ENCODE measurements at regions not wholly inside any gene's neighbourhood (a gene's known extent, or its start where the extent isn't known, plus 50 kb on each side); places are given as distances from the start of the nearest gene placed in this dataset.

DNA sequence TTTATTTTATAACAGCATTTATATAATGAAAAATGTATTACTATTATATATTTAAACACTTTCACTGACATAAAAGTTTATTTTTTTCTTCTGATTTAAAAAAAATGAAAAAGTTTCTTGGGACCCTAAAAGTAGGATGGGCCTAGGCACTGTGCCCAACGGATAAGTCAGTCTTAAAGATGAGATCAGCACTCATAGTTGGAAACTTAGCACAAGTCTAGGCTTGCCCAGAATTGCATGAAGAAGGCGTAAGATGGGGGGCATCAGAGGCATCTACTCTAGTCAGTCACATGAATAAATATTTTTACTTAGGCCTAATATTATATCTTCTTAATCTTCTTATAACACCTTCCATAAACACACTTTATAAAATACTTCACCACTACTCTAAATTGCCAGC, 306.7 kb upstream of the GRID2 start:
- no peaks in the 10 kb centered on the region for H4K20me1 ChIP-seq (ENCODE audit: insufficient read depth, low read length)
- TF ChIP-seq, protein P1, sequence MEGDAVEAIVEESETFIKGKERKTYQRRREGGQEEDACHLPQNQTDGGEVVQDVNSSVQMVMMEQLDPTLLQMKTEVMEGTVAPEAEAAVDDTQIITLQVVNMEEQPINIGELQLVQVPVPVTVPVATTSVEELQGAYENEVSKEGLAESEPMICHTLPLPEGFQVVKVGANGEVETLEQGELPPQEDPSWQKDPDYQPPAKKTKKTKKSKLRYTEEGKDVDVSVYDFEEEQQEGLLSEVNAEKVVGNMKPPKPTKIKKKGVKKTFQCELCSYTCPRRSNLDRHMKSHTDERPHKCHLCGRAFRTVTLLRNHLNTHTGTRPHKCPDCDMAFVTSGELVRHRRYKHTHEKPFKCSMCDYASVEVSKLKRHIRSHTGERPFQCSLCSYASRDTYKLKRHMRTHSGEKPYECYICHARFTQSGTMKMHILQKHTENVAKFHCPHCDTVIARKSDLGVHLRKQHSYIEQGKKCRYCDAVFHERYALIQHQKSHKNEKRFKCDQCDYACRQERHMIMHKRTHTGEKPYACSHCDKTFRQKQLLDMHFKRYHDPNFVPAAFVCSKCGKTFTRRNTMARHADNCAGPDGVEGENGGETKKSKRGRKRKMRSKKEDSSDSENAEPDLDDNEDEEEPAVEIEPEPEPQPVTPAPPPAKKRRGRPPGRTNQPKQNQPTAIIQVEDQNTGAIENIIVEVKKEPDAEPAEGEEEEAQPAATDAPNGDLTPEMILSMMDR (IDR thresholded peaks at IDR 0.05; ENCODE audit: extremely low read depth, low read depth, low read length): no peak
- H3K4me2 ChIP-seq (ENCODE audit: insufficient read depth, low read length): no peak overlapping the region
- no peak for DNase-seq (ENCODE audit: insufficient read length, low spot score, missing footprints)
- no peak overlapping the region for H3K27ac ChIP-seq (ENCODE audit: low read depth, low read length)
- no peaks in the 10 kb centered on the region for H3K36me3 ChIP-seq (ENCODE audit: insufficient read depth, low read length)
- no peak overlapping the region for H2AFZ ChIP-seq (ENCODE audit: low read length)
- H3K4me3 ChIP-seq (ENCODE audit: insufficient read depth, low read length): no peak overlapping the region
- no peaks in the 10 kb centered on the region for H3K27me3 ChIP-seq (ENCODE audit: insufficient read depth, low read length)
- no peaks in the 10 kb centered on the region for H3K4me1 ChIP-seq (ENCODE audit: insufficient read depth, low read length)
- H3K9me3 ChIP-seq (ENCODE audit: low read depth, low read length): no peaks in the 10 kb centered on the region
- no peaks in the 10 kb centered on the region for H3K79me2 ChIP-seq (ENCODE audit: insufficient read depth, low read length)

DNA sequence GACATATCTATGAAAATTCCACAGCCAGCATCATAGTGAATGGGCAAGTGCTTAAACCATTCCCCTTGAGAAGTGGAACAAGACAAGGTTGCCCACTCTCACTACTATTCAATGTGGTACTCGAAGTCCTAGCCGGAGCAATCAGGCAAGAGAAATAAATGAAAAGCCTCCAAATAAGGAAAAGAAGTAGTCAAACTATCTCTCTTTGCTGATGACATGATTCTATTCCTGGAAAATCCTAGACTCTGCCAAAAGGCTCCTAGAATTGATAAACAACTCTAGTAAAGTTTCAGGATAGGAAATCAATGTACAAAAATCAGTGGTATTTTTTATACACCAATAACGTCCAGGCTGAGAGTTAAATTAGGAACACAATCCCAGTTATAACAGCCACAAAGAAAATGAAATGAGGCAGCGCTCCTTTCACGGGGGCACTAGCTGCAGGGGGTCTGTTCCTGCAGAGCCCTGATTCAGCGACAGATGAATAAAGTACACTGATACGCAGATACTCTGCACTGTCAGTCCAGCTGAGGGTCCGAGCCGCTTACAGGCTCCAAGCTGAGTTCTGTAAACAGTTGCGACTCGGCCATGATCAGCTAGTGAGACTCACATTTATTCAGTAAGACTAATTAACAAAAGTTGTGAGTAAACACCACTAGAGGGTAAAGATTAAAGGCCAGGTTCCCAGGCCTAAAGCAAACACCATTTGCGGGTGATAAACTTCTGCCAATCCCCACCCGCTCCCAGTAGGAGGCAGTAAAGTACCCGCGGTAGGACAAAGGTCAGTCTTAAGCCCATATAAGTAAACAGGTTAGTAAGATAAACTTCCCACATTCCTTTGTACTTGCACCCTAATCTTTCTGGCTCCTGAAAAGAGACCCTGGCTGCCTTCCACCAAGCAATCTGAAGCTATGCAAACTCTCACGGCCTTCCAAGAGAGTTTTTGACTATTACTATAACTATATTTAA, 290.6 kb upstream of the GRID2 start:
- no peak for DNase-seq (ENCODE audit: insufficient read length, low spot score, missing footprints)
- Histone ChIP-seq H3K36me3 (ENCODE audit: insufficient read depth, low read length) (no peaks in the 10 kb centered on the region), H3K4me3 (ENCODE audit: insufficient read depth, low read length) (no peak overlapping the region), H3K9me3 (ENCODE audit: low read depth, low read length) (no peaks in the 10 kb centered on the region), H4K20me1 (ENCODE audit: insufficient read depth, low read length) (no peaks in the 10 kb centered on the region), H2AFZ (ENCODE audit: low read length) (no peak overlapping the region), H3K27ac (ENCODE audit: low read depth, low read length) (no peak overlapping the region), H3K27me3 (ENCODE audit: insufficient read depth, low read length) (no peaks in the 10 kb centered on the region), H3K4me1 (ENCODE audit: insufficient read depth, low read length) (no peaks in the 10 kb centered on the region), H3K4me2 (ENCODE audit: insufficient read depth, low read length) (no peak overlapping the region), H3K79me2 (ENCODE audit: insufficient read depth, low read length) (no peaks in the 10 kb centered on the region)
- TF ChIP-seq, protein P1 (IDR thresholded peaks at IDR 0.05; ENCODE audit: extremely low read depth, low read depth, low read length): no peak

- DNase-seq (ENCODE audit: insufficient read length, low spot score, missing footprints): no peak
- H3K79me2 ChIP-seq (ENCODE audit: insufficient read depth, low read length): no peaks in the 10 kb centered on the region
- no peak overlapping the region for H3K27ac ChIP-seq (ENCODE audit: low read depth, low read length)
- H3K4me1 ChIP-seq (ENCODE audit: insufficient read depth, low read length): no peaks in the 10 kb centered on the region
- TF ChIP-seq, protein P1 (IDR thresholded peaks at IDR 0.05; ENCODE audit: extremely low read depth, low read depth, low read length): no peak
- H3K27me3 ChIP-seq (ENCODE audit: insufficient read depth, low read length): no peaks in the 10 kb centered on the region
- H3K4me2 ChIP-seq (ENCODE audit: insufficient read depth, low read length): no peak overlapping the region
- no peaks in the 10 kb centered on the region for H4K20me1 ChIP-seq (ENCODE audit: insufficient read depth, low read length)
- H2AFZ ChIP-seq (ENCODE audit: low read length): no peak overlapping the region
- H3K36me3 ChIP-seq (ENCODE audit: insufficient read depth, low read length): no peaks in the 10 kb centered on the region
- no peaks in the 10 kb centered on the region for H3K9me3 ChIP-seq (ENCODE audit: low read depth, low read length)
- H3K4me3 ChIP-seq (ENCODE audit: insufficient read depth, low read length): no peak overlapping the region
Observed at GRCh38 chr4:92014067-92014466, 289.7 kb upstream of the GRID2 start.

DNA sequence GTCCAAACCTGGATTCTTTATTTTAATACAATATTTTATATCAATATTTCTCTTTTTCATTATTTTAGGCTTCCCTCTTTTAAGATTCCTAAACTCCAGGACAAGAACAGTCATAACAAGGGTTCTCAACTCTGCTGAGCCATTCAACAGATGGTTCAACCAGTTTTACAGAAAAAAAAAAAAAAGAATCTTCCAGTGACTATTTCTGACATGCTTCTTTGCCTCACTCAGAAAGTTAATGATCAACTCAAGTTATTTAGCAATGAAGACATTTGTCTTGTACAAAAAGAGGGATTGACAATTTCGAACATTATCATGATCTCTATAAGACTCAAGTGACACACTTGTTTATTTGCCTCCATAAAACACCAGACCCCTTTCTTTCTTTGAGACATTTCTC, 282.6 kb upstream of the GRID2 start:
- H3K27ac ChIP-seq (ENCODE audit: low read depth, low read length): no peak overlapping the region
- no peaks in the 10 kb centered on the region for H3K36me3 ChIP-seq (ENCODE audit: insufficient read depth, low read length)
- TF ChIP-seq, protein P1 (IDR thresholded peaks at IDR 0.05; ENCODE audit: extremely low read depth, low read depth, low read length): no peak
- no peaks in the 10 kb centered on the region for H3K27me3 ChIP-seq (ENCODE audit: insufficient read depth, low read length)
- no peak overlapping the region for H3K4me3 ChIP-seq (ENCODE audit: insufficient read depth, low read length)
- H3K79me2 ChIP-seq (ENCODE audit: insufficient read depth, low read length): no peaks in the 10 kb centered on the region
- no peak overlapping the region for H3K4me2 ChIP-seq (ENCODE audit: insufficient read depth, low read length)
- no peaks in the 10 kb centered on the region for H4K20me1 ChIP-seq (ENCODE audit: insufficient read depth, low read length)
- H3K9me3 ChIP-seq (ENCODE audit: low read depth, low read length): no peaks in the 10 kb centered on the region
- H3K4me1 ChIP-seq (ENCODE audit: insufficient read depth, low read length): no peaks in the 10 kb centered on the region
- DNase-seq (ENCODE audit: insufficient read length, low spot score, missing footprints): no peak
- H2AFZ ChIP-seq (ENCODE audit: low read length): no peak overlapping the region

Measured in osteoblast (primary cell).